Ovary (tissue), 7 donors: ENCODE measurements at regions not wholly inside any gene's neighbourhood (a gene's known extent, or its start where the extent isn't known, plus 50 kb on each side); places are given as distances from the start of the nearest gene placed in this dataset.

ENCODE experiments used
- DNase-seq, 5 donors: peaks; one replicate each; pipeline ENCODE4 v3.0.0-alpha.2; 2019 to 2020
- H3K27ac ChIP-seq, 2 donors: fragments of 200-600 bp; one replicate each; pipeline versions ENCODE4 v1.5.1 to v1.8.0; 2019 to 2022
- H3K27me3 ChIP-seq: fragments of 200-600 bp; one replicate; pipeline ENCODE4 v1.8.0; 2022
- H3K36me3 ChIP-seq: fragments of 200-600 bp; sonication (generic); one replicate; pipeline ENCODE4 v1.5.1; 2019
- H3K4me1 ChIP-seq: one replicate; pipeline ENCODE4 v1.8.1; 2013; ENCODE audit warnings: mild to moderate bottlenecking, moderate library complexity; ENCODE audit not compliant: insufficient read depth
- H3K4me3 ChIP-seq: fragments of 200-600 bp; sonication (generic); one replicate; pipeline ENCODE4 v1.5.1; 2017
- H3K9me3 ChIP-seq, 2 donors: fragments of 200-600 bp in 1 of 2; sonication (generic) in 1 of 2; one replicate each; pipeline versions ENCODE4 v1.5.1 to v1.8.1; 2013 to 2019; ENCODE audit warnings: mild to moderate bottlenecking in 1 of 2, moderate library complexity in 1 of 2
- CTCF ChIP-seq, 3 donors: fragments of 450-650 bp in 2 of 3; fragments of 200-600 bp in 1 of 3; IDR thresholded peaks; one replicate each; pipeline versions ENCODE4 v1.5.1 to v1.8.0; 2016 to 2022; ENCODE audit warnings: antibody characterized with exemption in 3 of 3, mild to moderate bottlenecking in 1 of 3
- EP300 ChIP-seq: sonication (generic); formaldehyde crosslinking; IDR thresholded peaks from one replicate; pipeline ENCODE4 v1.6.1; 2017; ENCODE audit warnings: antibody characterized with exemption
- POLR2A ChIP-seq: fragments of 450-650 bp; IDR thresholded peaks from one replicate; pipeline ENCODE4 v1.6.1; 2017; ENCODE audit warnings: antibody characterized with exemption, mild to moderate bottlenecking, moderate library complexity
- WGBS, 3 donors: extraction: QIAGEN DNeasy Blood & Tissue Kit in 1 of 3; methylation state at CpG; one replicate each; pipeline versions ENCODE4 v1.1.5 to v1.1.7; 2013 to 2017; 5-methylcytosine and 5-hydroxymethylcytosine counted together
- intact Hi-C, 4 donors: fragments of 100-400 bp; cut with DNase I; formaldehyde crosslinking; loops; one replicate each; pipeline versions ENCODE4 v1.11.0 to v1.15.1; 2022 to 2023
- donor health status: DM: no; HTN: no; CAD: no; lungs with moderate emphysema.
- donor health status: DM: no; HTN: no; CAD: no.
- donor health status: Bipolar disorder and iron deficiency.
- donor health status: DM: no; HTN: no; CAD: no.
- donor health status: DM: yes; HTN: yes; CAD: no.

- Histone ChIP-seq H3K9me3 (no peaks in the 10 kb centered on the region), H3K4me3 (no peak overlapping the region), H3K36me3 (no peaks in the 10 kb centered on the region), H3K4me1 (no peaks in the 10 kb centered on the region), H3K27ac (no peak overlapping the region), H3K27me3 (no peaks in the 10 kb centered on the region)
- TF ChIP-seq POLR2A (no peak), EP300 (no peak), CTCF (IDR thresholded peaks at IDR 0.05) (no peak)
- DNase-seq, result no peak
- intact Hi-C loops, result no loop called here
Observed at GRCh38 chr5:85173469-85173868, 788.8 kb upstream of the EDIL3 start.

GRCh38 chr5:85182344-85182743, 797.7 kb upstream of the EDIL3 start:
- Histone ChIP-seq H3K4me1 (no peaks in the 10 kb centered on the region), H3K27me3 (no peaks in the 10 kb centered on the region), H3K9me3 (no peaks in the 10 kb centered on the region), H3K4me3 (no peak overlapping the region), H3K36me3 (no peaks in the 10 kb centered on the region), H3K27ac (no peak overlapping the region)
- TF ChIP-seq POLR2A (no peak), EP300 (no peak), CTCF (IDR thresholded peaks at IDR 0.05) (no peak)
- no peak for DNase-seq
- 93 to 95% (median 95%) methylated on average over 12 of the region's 12 CpGs for WGBS, 3 donors
- intact Hi-C loops, result no loop called here

- H3K36me3 ChIP-seq, result no peaks in the 10 kb centered on the region
- DNase-seq, result no peak
- no peaks in the 10 kb centered on the region for H3K27me3 ChIP-seq
- TF ChIP-seq POLR2A (no peak), CTCF (IDR thresholded peaks at IDR 0.05) (no peak), EP300 (no peak)
- no peaks in the 10 kb centered on the region for H3K9me3 ChIP-seq
- no peaks in the 10 kb centered on the region for H3K4me1 ChIP-seq
- H3K27ac ChIP-seq, result no peak overlapping the region
- 95 to 97% (median 96%) methylated on average over 8 to 11 of the region's 11 CpGs for WGBS, 3 donors
- H3K4me3 ChIP-seq, result no peak overlapping the region
- intact Hi-C loops, result no loop called here
Observed at GRCh38 chr5:85204289-85204688, 819.6 kb upstream of the EDIL3 start.

- H3K4me1 ChIP-seq, result no peaks in the 10 kb centered on the region
- no peak for DNase-seq
- H3K4me3 ChIP-seq, result no peak overlapping the region
- TF ChIP-seq EP300 (no peak), CTCF (IDR thresholded peaks at IDR 0.05) (no peak), POLR2A (no peak)
- whole genome bisulfite sequencing, 3 donors, result 82 to 90% (median 84%) methylated on average over 1 of the region's 1 CpG
- intact Hi-C loops, result no loop called here
- H3K27me3 ChIP-seq, result no peaks in the 10 kb centered on the region
- H3K9me3 ChIP-seq, result no peaks in the 10 kb centered on the region
- no peak overlapping the region for H3K27ac ChIP-seq
- no peaks in the 10 kb centered on the region for H3K36me3 ChIP-seq
Observed at GRCh38 chr5:85205430-85205829, 820.8 kb upstream of the EDIL3 start.

GRCh38 chr5:85225388-85225787, 840.7 kb upstream of the EDIL3 start:
- Histone ChIP-seq H3K27ac (no peak overlapping the region), H3K36me3 (no peaks in the 10 kb centered on the region), H3K4me3 (no peak overlapping the region), H3K4me1 (no peaks in the 10 kb centered on the region), H3K9me3 (no peaks in the 10 kb centered on the region), H3K27me3 (no peaks in the 10 kb centered on the region)
- TF ChIP-seq EP300 (no peak), CTCF (IDR thresholded peaks at IDR 0.05) (no peak), POLR2A (no peak)
- 94 to 100% (median 100%) methylated on average over 1 of the region's 1 CpG for WGBS, 3 donors
- intact Hi-C loops, result no loop called here
- DNase-seq, result no peak
